IPS-18a (cell line): ENCODE measurements at regions not wholly inside any gene's neighbourhood (a gene's known extent, or its start where the extent isn't known, plus 50 kb on each side); places are given as distances from the start of the nearest gene placed in this dataset.

ENCODE experiments used
- H3K27ac ChIP-seq: one replicate; pipeline ENCODE4 v1.5.1; 2013; ENCODE audit warnings: low read length
- H3K27me3 ChIP-seq: one replicate; pipeline ENCODE4 v1.6.1; 2013; ENCODE audit warnings: mild to moderate bottlenecking, low read length; ENCODE audit not compliant: control insufficient read depth, insufficient read depth
- H3K36me3 ChIP-seq: one replicate; pipeline ENCODE4 v1.6.1; 2013; ENCODE audit warnings: low read depth, low read length; ENCODE audit not compliant: control insufficient read depth
- H3K4me1 ChIP-seq: one replicate; pipeline ENCODE4 v1.6.1; 2013; ENCODE audit warnings: low read depth, low read length; ENCODE audit not compliant: control insufficient read depth
- H3K4me3 ChIP-seq: one replicate; pipeline ENCODE4 v1.5.1; 2013; ENCODE audit warnings: low read length
- H3K9ac ChIP-seq: one replicate; pipeline ENCODE4 v1.6.1; 2013; ENCODE audit warnings: mild to moderate bottlenecking, low read length, moderate library complexity
- H3K9me3 ChIP-seq: one replicate; pipeline ENCODE4 v1.6.1; 2013; ENCODE audit warnings: low read depth, low read length; ENCODE audit not compliant: control insufficient read depth

DNA sequence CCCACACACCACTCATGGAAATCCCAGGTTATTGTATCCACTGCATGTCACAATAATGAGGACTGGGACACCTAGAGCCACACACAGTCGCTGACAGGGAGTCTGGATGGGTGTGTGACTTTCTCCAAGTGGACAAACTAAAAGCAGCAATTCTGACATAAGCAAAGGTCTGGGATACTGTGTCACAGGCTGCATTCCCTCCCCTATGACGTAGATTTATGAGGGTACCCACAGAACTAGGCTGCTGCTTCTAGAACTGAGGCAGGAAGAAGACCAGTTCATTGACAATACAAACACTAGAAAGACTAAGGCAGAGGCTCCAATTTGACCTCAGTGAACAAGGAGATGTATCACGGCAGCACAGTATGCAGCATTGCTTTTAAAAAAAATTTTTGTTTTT, 63.6 kb upstream of the TBCA start:
- Histone ChIP-seq H3K4me1 (peaks cover 9% of the 10 kb centered on the region), H3K36me3 (no peaks in the 10 kb centered on the region), H3K27me3 (peaks cover 71% of the 10 kb centered on the region), H3K9me3 (no peaks in the 10 kb centered on the region), H3K9ac (no peak overlapping the region), H3K27ac (no peak overlapping the region), H3K4me3 (no peak overlapping the region)

DNA sequence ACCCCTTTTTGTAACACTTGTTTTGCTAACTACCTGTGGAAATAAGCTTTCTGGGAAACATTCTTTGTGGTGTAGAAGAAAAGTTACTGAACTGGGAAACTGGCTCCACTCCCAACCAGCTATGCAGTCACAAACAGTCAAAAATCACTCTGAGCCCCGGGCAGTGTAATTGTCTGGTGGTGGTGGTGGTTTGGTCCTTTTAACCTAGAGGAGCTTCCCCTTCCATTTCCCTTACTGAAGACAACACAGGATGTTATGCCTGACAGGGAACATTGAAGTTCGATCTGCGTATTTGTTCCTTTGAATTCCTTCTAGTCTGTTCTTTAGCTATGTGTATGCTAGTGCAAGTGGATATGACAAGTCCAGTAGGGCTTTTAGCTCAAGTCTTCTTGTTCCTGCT, 56.8 kb upstream of the TBCA start:
- Histone ChIP-seq H3K9ac (no peak overlapping the region), H3K4me1 (peaks cover 8% of the 10 kb centered on the region), H3K4me3 (no peak overlapping the region), H3K9me3 (no peaks in the 10 kb centered on the region), H3K27ac (no peak overlapping the region), H3K27me3 (peaks cover 16% of the 10 kb centered on the region), H3K36me3 (no peaks in the 10 kb centered on the region)

DNA sequence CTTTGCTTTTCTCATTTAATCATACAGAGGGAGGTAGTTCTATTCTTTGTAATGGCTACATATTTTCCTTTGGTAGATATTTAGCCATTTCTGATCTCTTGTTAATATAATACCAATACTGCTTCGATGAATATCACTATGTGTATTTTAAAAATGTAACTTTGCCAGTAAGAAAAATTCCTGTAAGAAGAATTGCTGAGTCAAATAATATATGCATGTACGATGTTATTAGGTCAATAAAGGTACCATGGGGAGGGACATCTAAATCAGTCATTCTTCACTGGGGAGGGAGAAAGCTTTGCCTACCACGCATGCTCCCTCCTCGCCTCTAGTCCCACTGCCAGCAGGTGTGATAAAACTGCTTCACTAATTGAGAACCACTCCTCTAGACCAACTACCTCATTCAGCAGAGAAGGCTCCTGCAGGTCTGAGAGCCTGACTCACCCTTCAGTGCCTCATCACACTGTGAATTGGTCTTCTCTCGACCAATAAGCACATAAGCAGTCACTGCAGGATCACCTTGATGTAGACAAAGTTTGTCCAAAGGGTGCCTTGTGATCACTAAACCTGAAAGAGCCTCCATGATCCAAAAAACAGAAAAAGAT, 56.1 kb upstream of the TBCA start:
- H3K36me3 ChIP-seq: no peaks in the 10 kb centered on the region
- H3K9ac ChIP-seq: no peak overlapping the region
- no peak overlapping the region for H3K4me3 ChIP-seq
- H3K27ac ChIP-seq: no peak overlapping the region
- peaks cover 16% of the 10 kb centered on the region for H3K27me3 ChIP-seq
- H3K4me1 ChIP-seq: peaks cover 8% of the 10 kb centered on the region
- no peaks in the 10 kb centered on the region for H3K9me3 ChIP-seq

DNA sequence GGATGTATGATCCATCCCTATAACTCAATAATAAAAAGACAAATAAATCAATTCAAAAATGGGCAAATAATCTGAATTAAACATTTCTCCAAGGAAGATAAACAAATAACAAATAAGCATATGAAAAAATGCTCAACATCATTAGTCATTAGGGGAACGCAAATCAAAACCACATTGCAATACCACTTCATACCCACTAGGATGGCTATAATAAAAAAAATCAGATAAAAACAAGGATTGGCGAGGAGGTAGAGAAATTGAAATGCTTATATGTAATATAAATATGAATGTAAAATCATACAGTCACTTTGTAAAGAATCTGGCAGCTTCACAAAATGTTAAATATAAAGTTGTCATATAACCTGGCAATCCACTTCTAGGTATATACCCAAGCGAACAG, 52.3 kb upstream of the TBCA start:
- Histone ChIP-seq H3K9me3 (no peaks in the 10 kb centered on the region), H3K36me3 (no peaks in the 10 kb centered on the region), H3K4me1 (peaks cover 19% of the 10 kb centered on the region), H3K9ac (no peak overlapping the region), H3K4me3 (no peak overlapping the region), H3K27me3 (peaks cover 15% of the 10 kb centered on the region), H3K27ac (no peak overlapping the region)
